ENCODE measurements at regions not wholly inside any gene's neighbourhood (a gene's known extent, or its start where the extent isn't known, plus 50 kb on each side); places are given as distances from the start of the nearest gene placed in this dataset.
A peak's percentile ranks its signal among the peaks of the same experiment; 100 is the strongest.
"Not testable (repeated sequence)": the region's sequence is repeated elsewhere in the genome, so short reads cannot be mapped to it uniquely, and the experiment has no call there.

DNA sequence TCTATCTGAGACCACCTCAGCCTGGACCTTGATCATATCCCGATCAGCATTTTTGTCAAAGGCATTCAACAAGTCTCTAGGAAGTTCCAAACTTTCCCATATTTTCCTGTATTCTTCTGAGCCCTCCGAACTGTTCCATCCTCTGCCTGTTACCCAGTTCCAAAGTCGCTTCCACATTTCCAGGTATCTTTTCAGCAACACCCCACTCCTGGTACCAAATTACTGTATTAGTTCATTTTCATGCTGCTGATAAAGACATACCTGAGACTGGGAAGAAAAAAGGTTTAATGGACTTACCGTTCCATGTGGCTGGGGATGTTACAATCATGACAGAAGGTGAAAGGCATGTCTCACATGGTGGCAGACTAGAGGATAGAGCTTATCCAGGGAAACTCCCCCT lies 338.1 kb upstream of the LRRC3B start:
- not testable (repeated sequence) for H3K27ac Mint-ChIP-seq; DNase-seq; H3K27me3 Mint-ChIP-seq; H3K36me3 Mint-ChIP-seq; H3K4me3 Mint-ChIP-seq; H3K4me1 Mint-ChIP-seq; ATAC-seq (replicated peaks)
- peaks cover 16 to 35% of the 10 kb centered on the region in 2 donors for H3K9me3 Mint-ChIP-seq

- H3K4me3 Mint-ChIP-seq: no peak overlapping the region
- H3K36me3 Mint-ChIP-seq: no peaks in the 10 kb centered on the region
- no peak overlapping the region for H3K27ac Mint-ChIP-seq
- DNase-seq: no peak
- H3K4me1 Mint-ChIP-seq: no peaks in the 10 kb centered on the region
- no peak for ATAC-seq (replicated peaks)
- H3K9me3 Mint-ChIP-seq: peaks cover 2 to 5% of the 10 kb centered on the region in 2 donors
- H3K27me3 Mint-ChIP-seq: no peaks in the 10 kb centered on the region
Measured at GRCh38 chr3:26291840-26292239, 330.7 kb upstream of the LRRC3B start.

DNA sequence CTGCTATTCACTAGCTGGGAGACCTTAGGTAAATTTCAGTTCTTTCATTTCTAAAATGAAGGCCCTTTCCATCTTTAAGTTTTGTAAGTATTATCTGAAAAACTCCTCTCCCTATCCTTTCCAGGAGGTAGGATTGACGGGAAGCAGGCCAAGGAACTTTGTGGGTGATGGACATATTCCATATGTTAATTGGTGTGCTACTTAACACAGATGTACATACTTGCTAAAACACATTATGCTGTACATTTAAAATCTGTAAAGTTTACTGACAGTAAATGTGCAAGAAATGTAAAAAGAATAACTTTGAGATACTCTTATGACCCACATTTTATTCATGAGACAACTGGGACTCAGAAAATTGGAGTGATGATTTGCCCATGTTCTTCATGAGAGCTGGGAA lies 329.8 kb upstream of the LRRC3B start:
- Mint-ChIP-seq H3K36me3 (no peaks in the 10 kb centered on the region), H3K9me3 (peaks cover 5 to 9% of the 10 kb centered on the region in 2 donors), H3K27ac (no peak overlapping the region), H3K4me1 (no peaks in the 10 kb centered on the region), H3K27me3 (no peaks in the 10 kb centered on the region), H3K4me3 (no peak overlapping the region)
- no peak for ATAC-seq (replicated peaks)
- DNase-seq: no peak

GRCh38 chr3:26293329-26293844 lies 329.2 kb upstream of the LRRC3B start:
- Mint-ChIP-seq H3K36me3 (no peaks in the 10 kb centered on the region), H3K9me3 (peaks cover 5 to 9% of the 10 kb centered on the region in 2 donors), H3K27ac (no peak overlapping the region), H3K4me1 (no peaks in the 10 kb centered on the region), H3K4me3 (no peak overlapping the region), H3K27me3 (no peaks in the 10 kb centered on the region)
- DNase-seq (no peak), ATAC-seq (replicated peaks) (no peak)

DNA sequence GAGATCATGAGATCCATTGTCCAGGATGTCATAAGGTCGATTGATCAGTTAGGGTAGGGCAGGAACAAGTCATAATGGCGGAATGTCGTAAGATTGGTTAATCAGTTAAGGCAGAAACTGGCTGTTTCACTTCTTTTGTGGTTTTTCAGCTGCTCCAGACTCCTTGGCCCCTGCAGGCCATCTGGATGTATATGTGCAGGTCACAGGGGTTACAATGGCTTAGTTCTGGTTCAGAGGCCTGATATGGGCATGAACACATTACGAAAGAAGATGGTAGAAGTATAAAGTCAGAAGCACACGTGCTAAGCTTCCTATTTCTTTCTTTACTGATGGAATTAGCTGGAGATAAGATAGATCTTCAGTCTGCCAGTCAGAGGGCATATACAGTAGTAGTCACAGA lies 315.4 kb upstream of the LRRC3B start:
- peaks cover 9 to 14% of the 10 kb centered on the region in 2 donors for H3K9me3 Mint-ChIP-seq
- no peak for DNase-seq
- H3K27me3 Mint-ChIP-seq: no peaks in the 10 kb centered on the region
- H3K27ac Mint-ChIP-seq: no peak overlapping the region
- peaks cover 0 to 3% of the 10 kb centered on the region in 2 donors for H3K4me1 Mint-ChIP-seq
- ATAC-seq (replicated peaks): no peak
- no peaks in the 10 kb centered on the region for H3K36me3 Mint-ChIP-seq
- H3K4me3 Mint-ChIP-seq: no peak overlapping the region

GRCh38 chr3:26307787-26308186 lies 314.8 kb upstream of the LRRC3B start:
- Mint-ChIP-seq H3K27me3 (no peaks in the 10 kb centered on the region), H3K4me1 (peaks cover 0 to 3% of the 10 kb centered on the region in 2 donors), H3K4me3 (no peak overlapping the region), H3K27ac (no peak overlapping the region), H3K9me3 (peaks cover 9 to 14% of the 10 kb centered on the region in 2 donors), H3K36me3 (no peaks in the 10 kb centered on the region)
- no peak for DNase-seq
- ATAC-seq (replicated peaks): no peak

GRCh38 chr3:26308454-26308853 lies 314.1 kb upstream of the LRRC3B start:
- no peak for DNase-seq
- Mint-ChIP-seq H3K36me3 (no peaks in the 10 kb centered on the region), H3K9me3 (peaks cover 9 to 14% of the 10 kb centered on the region in 2 donors), H3K4me1 (peaks cover 0 to 3% of the 10 kb centered on the region in 2 donors), H3K27me3 (no peaks in the 10 kb centered on the region), H3K27ac (no peak overlapping the region), H3K4me3 (no peak overlapping the region)
- no peak for ATAC-seq (replicated peaks)

DNA sequence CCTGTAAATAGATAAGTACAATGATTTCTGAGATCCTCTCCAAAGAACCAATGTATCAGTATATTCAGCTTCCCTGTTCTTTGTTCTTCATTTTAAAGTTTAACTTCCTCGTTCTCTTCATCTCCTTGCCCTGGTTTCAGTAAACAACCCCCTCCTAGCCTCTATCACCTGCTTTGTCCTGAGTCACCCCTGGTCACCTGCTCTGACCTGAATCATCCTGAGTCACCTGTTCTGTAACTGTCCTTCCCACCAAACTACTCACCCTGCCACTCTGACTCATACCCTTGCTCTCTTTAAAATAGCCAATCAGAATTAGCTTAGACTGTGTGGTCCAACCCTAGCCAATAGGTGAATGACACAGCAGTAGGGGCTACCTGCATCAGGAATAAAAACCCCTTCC lies 313.0 kb upstream of the LRRC3B start:
- DNase-seq; H3K4me3 Mint-ChIP-seq; H3K36me3 Mint-ChIP-seq; ATAC-seq (replicated peaks); H3K27me3 Mint-ChIP-seq; H3K27ac Mint-ChIP-seq; H3K4me1 Mint-ChIP-seq: not testable (repeated sequence)
- H3K9me3 Mint-ChIP-seq: peaks cover 9 to 14% of the 10 kb centered on the region in 2 donors

GRCh38 chr3:26312816-26313215 lies 309.8 kb upstream of the LRRC3B start:
- H3K27ac Mint-ChIP-seq: no peak overlapping the region
- H3K9me3 Mint-ChIP-seq: peaks cover 14 to 16% of the 10 kb centered on the region in 2 donors
- peaks cover 0 to 3% of the 10 kb centered on the region in 2 donors for H3K4me1 Mint-ChIP-seq
- DNase-seq (no peak), ATAC-seq (replicated peaks) (no peak)
- H3K4me3 Mint-ChIP-seq: no peak overlapping the region
- H3K27me3 Mint-ChIP-seq: no peaks in the 10 kb centered on the region
- H3K36me3 Mint-ChIP-seq: peaks cover 0 to 1% of the 10 kb centered on the region in 2 donors

- Mint-ChIP-seq H3K27ac (no peak overlapping the region), H3K9me3 (peaks cover 19% of the 10 kb centered on the region in 2 donors), H3K27me3 (no peaks in the 10 kb centered on the region), H3K36me3 (peaks cover 0 to 1% of the 10 kb centered on the region in 2 donors), H3K4me1 (no peaks in the 10 kb centered on the region), H3K4me3 (no peak overlapping the region)
- no peak for ATAC-seq (replicated peaks)
- no peak for DNase-seq
Measured at GRCh38 chr3:26316472-26316871, 306.1 kb upstream of the LRRC3B start.

DNA sequence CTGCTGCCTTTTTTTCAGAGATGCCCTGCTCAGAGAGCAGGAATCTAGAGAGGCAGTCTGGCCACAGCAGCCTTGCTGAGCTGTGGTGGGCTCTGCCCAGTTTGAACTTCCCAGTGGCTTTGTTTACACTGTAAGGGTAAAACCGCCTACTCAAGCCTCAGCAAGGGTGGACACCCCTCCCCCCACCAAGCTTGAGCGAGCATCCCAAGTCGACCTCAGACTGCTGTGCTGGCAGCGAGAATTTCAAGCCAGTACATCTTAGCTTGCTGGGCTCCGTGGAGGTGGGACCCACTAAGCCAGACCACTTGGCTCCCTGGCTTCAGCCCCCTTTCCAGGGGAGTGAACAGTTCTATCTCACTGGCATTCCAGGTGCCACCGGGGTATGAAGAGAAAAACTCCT lies 298.8 kb upstream of the LRRC3B start:
- DNase-seq; H3K4me3 Mint-ChIP-seq; H3K27ac Mint-ChIP-seq; H3K36me3 Mint-ChIP-seq; H3K4me1 Mint-ChIP-seq; ATAC-seq (replicated peaks); H3K27me3 Mint-ChIP-seq: not testable (repeated sequence)
- peaks cover 21 to 22% of the 10 kb centered on the region in 2 donors for H3K9me3 Mint-ChIP-seq

GRCh38 chr3:26340001-26340400 lies 282.6 kb upstream of the LRRC3B start:
- H3K4me1 Mint-ChIP-seq: no peaks in the 10 kb centered on the region
- H3K27ac Mint-ChIP-seq: no peak overlapping the region
- H3K4me3 Mint-ChIP-seq: no peak overlapping the region
- H3K9me3 Mint-ChIP-seq: no peaks in the 10 kb centered on the region
- peak in 1 of 2 donors; percentile 6 for ATAC-seq (replicated peaks)
- DNase-seq: no peak
- no peaks in the 10 kb centered on the region for H3K27me3 Mint-ChIP-seq
- no peaks in the 10 kb centered on the region for H3K36me3 Mint-ChIP-seq

DNA sequence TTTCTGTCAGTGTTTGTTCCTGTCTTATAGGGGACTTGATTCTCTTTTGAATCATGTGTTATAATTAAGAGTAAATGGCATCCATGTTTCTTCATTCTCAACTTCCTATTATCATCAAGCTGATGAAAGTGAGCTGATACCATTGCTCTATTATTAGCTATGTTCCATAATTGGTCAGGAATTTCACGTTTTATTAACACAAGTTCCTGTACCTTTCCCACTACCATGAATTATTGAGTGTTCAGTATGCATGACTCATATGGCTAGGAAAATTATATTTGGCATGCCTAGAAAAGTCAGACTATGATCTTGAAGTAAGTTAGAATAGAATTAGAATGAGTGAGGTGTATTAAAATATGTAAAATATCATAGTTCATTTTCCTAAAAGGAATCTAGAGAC lies 278.9 kb upstream of the LRRC3B start:
- DNase-seq: no peak
- Mint-ChIP-seq H3K27ac (no peak overlapping the region), H3K4me1 (no peaks in the 10 kb centered on the region), H3K4me3 (no peak overlapping the region), H3K9me3 (peaks cover 5 to 8% of the 10 kb centered on the region in 2 donors), H3K27me3 (no peaks in the 10 kb centered on the region), H3K36me3 (no peaks in the 10 kb centered on the region)
- no peak for ATAC-seq (replicated peaks)

DNA sequence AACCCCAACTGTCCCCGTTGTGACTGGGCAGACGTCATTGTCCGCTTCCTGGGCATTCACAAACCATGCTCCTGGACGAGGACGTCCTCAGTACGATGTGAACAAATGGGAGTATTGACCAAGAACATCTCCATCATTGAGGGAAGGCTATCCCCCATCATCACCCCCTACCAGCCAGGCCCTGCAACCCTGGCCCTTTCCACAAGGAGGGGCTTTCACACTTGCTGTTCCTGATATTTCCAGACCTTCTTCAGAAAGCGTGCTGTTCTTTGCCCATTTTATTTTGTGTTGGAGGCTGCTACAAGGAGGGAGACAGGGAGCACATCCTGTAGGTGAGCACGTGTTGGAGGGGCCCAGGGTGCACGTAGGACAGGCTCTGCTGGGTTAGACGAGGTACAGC lies 277.0 kb upstream of the LRRC3B start:
- H3K4me3 Mint-ChIP-seq: no peak overlapping the region
- no peaks in the 10 kb centered on the region for H3K36me3 Mint-ChIP-seq
- H3K27me3 Mint-ChIP-seq: no peaks in the 10 kb centered on the region
- peaks cover 5 to 11% of the 10 kb centered on the region in 2 donors for H3K9me3 Mint-ChIP-seq
- no peak for DNase-seq
- H3K27ac Mint-ChIP-seq: no peak overlapping the region
- H3K4me1 Mint-ChIP-seq: no peaks in the 10 kb centered on the region
- no peak for ATAC-seq (replicated peaks)

DNA sequence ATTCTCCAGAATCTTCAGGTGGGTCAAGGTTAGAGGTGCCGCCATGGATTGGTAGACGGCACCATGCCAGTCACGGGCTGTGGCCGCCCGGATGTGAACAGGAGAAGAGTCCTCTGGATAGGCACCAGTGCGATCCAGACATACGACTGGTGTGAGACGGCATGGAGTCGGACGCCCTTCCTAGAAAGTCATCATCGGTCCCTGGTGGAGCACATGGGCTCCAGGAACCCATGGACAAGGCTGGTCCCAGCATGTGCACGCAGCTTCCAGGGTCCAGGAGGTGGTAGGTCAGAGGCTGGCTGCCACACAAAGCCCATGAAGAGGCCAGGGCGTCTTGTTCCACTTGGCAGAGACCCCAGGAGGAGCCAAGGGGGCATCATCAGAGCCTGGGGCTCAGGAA lies 276.1 kb upstream of the LRRC3B start:
- no peak for ATAC-seq (replicated peaks)
- peaks cover 9 to 15% of the 10 kb centered on the region in 2 donors for H3K9me3 Mint-ChIP-seq
- no peak overlapping the region for H3K27ac Mint-ChIP-seq

DNA sequence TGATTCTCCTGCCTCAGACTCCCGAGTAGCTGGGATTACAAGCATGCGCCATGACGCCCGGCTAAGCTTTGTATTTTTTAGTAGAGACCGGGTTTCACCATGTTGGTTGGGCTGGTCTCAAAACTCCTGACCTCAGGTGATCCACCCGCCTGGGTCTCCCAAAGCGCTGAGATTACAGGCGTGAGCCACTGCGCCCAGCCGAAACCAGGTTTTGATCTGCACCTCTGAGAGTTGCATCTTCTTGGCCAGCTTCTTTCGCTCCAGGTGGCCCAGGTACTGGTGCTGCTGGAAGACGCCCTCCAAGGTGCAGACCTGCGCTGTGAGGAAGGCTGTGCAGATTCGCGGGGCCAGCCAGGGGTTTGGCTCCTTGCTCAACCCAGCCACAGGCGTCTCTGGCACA lies 275.4 kb upstream of the LRRC3B start:
- DNase-seq (no peak), ATAC-seq (replicated peaks) (no peak)
- Mint-ChIP-seq H3K27me3 (no peaks in the 10 kb centered on the region), H3K27ac (no peak overlapping the region), H3K9me3 (peaks cover 9 to 15% of the 10 kb centered on the region in 2 donors), H3K4me3 (no peak overlapping the region), H3K36me3 (no peaks in the 10 kb centered on the region), H3K4me1 (no peaks in the 10 kb centered on the region)

More for the DNA sequence above, 276.1 kb upstream of the LRRC3B start:
- no peak overlapping the region for H3K4me3 Mint-ChIP-seq
- no peaks in the 10 kb centered on the region for H3K4me1 Mint-ChIP-seq
- no peak for DNase-seq
- no peaks in the 10 kb centered on the region for H3K27me3 Mint-ChIP-seq
- no peaks in the 10 kb centered on the region for H3K36me3 Mint-ChIP-seq
